Ovary (tissue), 7 donors: ENCODE measurements at regions not wholly inside any gene's neighbourhood (a gene's known extent, or its start where the extent isn't known, plus 50 kb on each side); places are given as distances from the start of the nearest gene placed in this dataset.

Experiments
- DNase-seq, 5 donors: peaks; one replicate each; pipeline ENCODE4 v3.0.0-alpha.2; 2019 to 2020
- H3K27ac ChIP-seq, 2 donors: fragments of 200-600 bp; one replicate each; pipeline versions ENCODE4 v1.5.1 to v1.8.0; 2019 to 2022
- H3K27me3 ChIP-seq: fragments of 200-600 bp; one replicate; pipeline ENCODE4 v1.8.0; 2022
- H3K36me3 ChIP-seq: fragments of 200-600 bp; sonication (generic); one replicate; pipeline ENCODE4 v1.5.1; 2019
- H3K4me1 ChIP-seq: one replicate; pipeline ENCODE4 v1.8.1; 2013; ENCODE audit warnings: mild to moderate bottlenecking, moderate library complexity; ENCODE audit not compliant: insufficient read depth
- H3K4me3 ChIP-seq: fragments of 200-600 bp; sonication (generic); one replicate; pipeline ENCODE4 v1.5.1; 2017
- H3K9me3 ChIP-seq, 2 donors: fragments of 200-600 bp in 1 of 2; sonication (generic) in 1 of 2; one replicate each; pipeline versions ENCODE4 v1.5.1 to v1.8.1; 2013 to 2019; ENCODE audit warnings: mild to moderate bottlenecking in 1 of 2, moderate library complexity in 1 of 2
- CTCF ChIP-seq, 3 donors: fragments of 450-650 bp in 2 of 3; fragments of 200-600 bp in 1 of 3; IDR thresholded peaks; one replicate each; pipeline versions ENCODE4 v1.5.1 to v1.8.0; 2016 to 2022; ENCODE audit warnings: antibody characterized with exemption in 3 of 3, mild to moderate bottlenecking in 1 of 3
- EP300 ChIP-seq: sonication (generic); formaldehyde crosslinking; IDR thresholded peaks from one replicate; pipeline ENCODE4 v1.6.1; 2017; ENCODE audit warnings: antibody characterized with exemption
- POLR2A ChIP-seq: fragments of 450-650 bp; IDR thresholded peaks from one replicate; pipeline ENCODE4 v1.6.1; 2017; ENCODE audit warnings: antibody characterized with exemption, mild to moderate bottlenecking, moderate library complexity
- WGBS, 3 donors: extraction: QIAGEN DNeasy Blood & Tissue Kit in 1 of 3; methylation state at CpG; one replicate each; pipeline versions ENCODE4 v1.1.5 to v1.1.7; 2013 to 2017; 5-methylcytosine and 5-hydroxymethylcytosine counted together
- intact Hi-C, 4 donors: fragments of 100-400 bp; cut with DNase I; formaldehyde crosslinking; loops; one replicate each; pipeline versions ENCODE4 v1.11.0 to v1.15.1; 2022 to 2023
- donor health status: DM: no; HTN: no; CAD: no; lungs with moderate emphysema.
- donor health status: DM: no; HTN: no; CAD: no.
- donor health status: Bipolar disorder and iron deficiency.
- donor health status: DM: no; HTN: no; CAD: no.
- donor health status: DM: yes; HTN: yes; CAD: no.

- Histone ChIP-seq H3K4me1 (no peaks in the 10 kb centered on the region), H3K27ac (no peak overlapping the region), H3K4me3 (no peak overlapping the region), H3K36me3 (no peaks in the 10 kb centered on the region), H3K27me3 (no peaks in the 10 kb centered on the region), H3K9me3 (no peaks in the 10 kb centered on the region)
- no peak for DNase-seq
- 84 to 89% (median 88%) methylated on average over 8 of the region's 8 CpGs for WGBS, 3 donors
- TF ChIP-seq POLR2A, result no peak
- intact Hi-C loops, result no loop called here
These were observed 369.8 kb downstream of the PREX1 start for GRCh38 chr20:48458003-48458377.

- no peak for DNase-seq
- Histone ChIP-seq H3K27ac (no peak overlapping the region), H3K4me3 (no peak overlapping the region), H3K36me3 (no peaks in the 10 kb centered on the region), H3K4me1 (no peaks in the 10 kb centered on the region), H3K27me3 (no peaks in the 10 kb centered on the region), H3K9me3 (no peaks in the 10 kb centered on the region)
- TF ChIP-seq CTCF (IDR thresholded peaks at IDR 0.05), result no peak
- TF ChIP-seq EP300, result no peak
- TF ChIP-seq POLR2A, result no peak
- intact Hi-C loops, result no loop called here
- WGBS, 3 donors, result 72 to 77% (median 77%) methylated on average over 10 of the region's 10 CpGs
These were observed 370.4 kb downstream of the PREX1 start for GRCh38 chr20:48457193-48458002.

- Histone ChIP-seq H3K4me3 (no peak overlapping the region), H3K27me3 (no peaks in the 10 kb centered on the region), H3K9me3 (no peaks in the 10 kb centered on the region), H3K4me1 (no peaks in the 10 kb centered on the region), H3K36me3 (no peaks in the 10 kb centered on the region), H3K27ac (no peak overlapping the region)
- no peak for TF ChIP-seq EP300
- TF ChIP-seq POLR2A, result no peak
- TF ChIP-seq CTCF (IDR thresholded peaks at IDR 0.05), result no peak
- no peak for DNase-seq
- intact Hi-C loops, result no loop called here
- WGBS, 3 donors, result 59 to 72% (median 67%) methylated on average over 8 of the region's 8 CpGs
These were observed 371.2 kb downstream of the PREX1 start for GRCh38 chr20:48456366-48457192.

GRCh38 chr20:48455651-48456365 lies 372.0 kb downstream of the PREX1 start:
- 73 to 76% (median 76%) methylated on average over 16 of the region's 16 CpGs for WGBS, 3 donors
- TF ChIP-seq CTCF (IDR thresholded peaks at IDR 0.05) (no peak), POLR2A (no peak), EP300 (no peak)
- H3K27ac ChIP-seq, result no peak overlapping the region
- H3K27me3 ChIP-seq, result no peaks in the 10 kb centered on the region
- intact Hi-C loops, result no loop called here
- H3K4me1 ChIP-seq, result no peaks in the 10 kb centered on the region
- no peak for DNase-seq
- no peaks in the 10 kb centered on the region for H3K9me3 ChIP-seq
- H3K36me3 ChIP-seq, result no peaks in the 10 kb centered on the region
- no peak overlapping the region for H3K4me3 ChIP-seq
